ENCODE measurements at regions not wholly inside any gene's neighbourhood (a gene's known extent, or its start where the extent isn't known, plus 50 kb on each side); places are given as distances from the start of the nearest gene placed in this dataset.

- H3K79me2 ChIP-seq (ENCODE audit: control insufficient read depth, insufficient read depth, low read length), result no peaks in the 10 kb centered on the region
- no peaks in the 10 kb centered on the region for H4K20me1 ChIP-seq (ENCODE audit: control insufficient read depth, insufficient read depth, low read length, poor library complexity, severe bottlenecking)
- H3K36me3 ChIP-seq (replicated peaks in 1 of 2; ENCODE audit: control extremely low read depth in 1 of 2, control insufficient read depth in 1 of 2, extremely low read depth in 1 of 2, insufficient read depth in 2 of 2, low read length in 1 of 2), result no peaks in the 10 kb centered on the region
- Mint-ChIP-seq H3K27me3 (no peaks in the 10 kb centered on the region), H3K27ac (no peak overlapping the region), H3K4me3 (no peak overlapping the region), H3K9me3 (ENCODE audit: insufficient read depth) (no peaks in the 10 kb centered on the region), H3K4me1 (no peaks in the 10 kb centered on the region)
- ATAC-seq (ENCODE audit: low read depth) (no peak), DNase-seq (no peak)
- H3K4me3 ChIP-seq (ENCODE audit: control extremely low read depth in 1 of 5, extremely low read depth in 1 of 5, insufficient read depth in 1 of 5, low read depth in 2 of 5, low read length in 4 of 5), result no peak overlapping the region
- no peaks in the 10 kb centered on the region for H3K27me3 ChIP-seq (replicated peaks in 1 of 4; ENCODE audit: control extremely low read depth in 1 of 4, control insufficient read depth in 3 of 4, insufficient read depth in 4 of 4, low read length in 3 of 4)
- POLR2A ChIA-PET, result no interaction called here
- no peak overlapping the region for H3K9ac ChIP-seq (ENCODE audit: low read length)
- TF ChIP-seq CTCF (IDR thresholded peaks at IDR 0.05), result no peak
- no peak for TF ChIP-seq EZH2 (IDR thresholded peaks at IDR 0.05; ENCODE audit: borderline replicate concordance, insufficient read depth, low read depth, low read length, poor library complexity, severe bottlenecking)
- intact Hi-C loops (cut with micrococcal nuclease), result no loop called here
- H3K4me2 ChIP-seq (replicated peaks; ENCODE audit: low read depth, low read length, poor library complexity, severe bottlenecking), result no peak overlapping the region
- H3K9me3 ChIP-seq (ENCODE audit: control extremely low read depth in 1 of 3, control insufficient read depth in 2 of 3, insufficient read depth in 1 of 3, low read length in 2 of 3), result peaks cover 0 to 11% (median 2%) of the 10 kb centered on the region in 3 donors
- CTCF ChIA-PET, result no interaction called here
- H3K27ac ChIP-seq (ENCODE audit: low read length in 2 of 2), result no peak overlapping the region
- H2AFZ ChIP-seq (ENCODE audit: insufficient read depth, low read depth, low read length, poor library complexity, severe bottlenecking), result no peak overlapping the region
- no peaks in the 10 kb centered on the region for H3K4me1 ChIP-seq (ENCODE audit: control insufficient read depth in 2 of 2, insufficient read depth in 2 of 2, low read length in 2 of 2)
Observed at GRCh38 chr4:130127297-130127696, 1031.3 kb downstream of the C4orf33 start.

DNA sequence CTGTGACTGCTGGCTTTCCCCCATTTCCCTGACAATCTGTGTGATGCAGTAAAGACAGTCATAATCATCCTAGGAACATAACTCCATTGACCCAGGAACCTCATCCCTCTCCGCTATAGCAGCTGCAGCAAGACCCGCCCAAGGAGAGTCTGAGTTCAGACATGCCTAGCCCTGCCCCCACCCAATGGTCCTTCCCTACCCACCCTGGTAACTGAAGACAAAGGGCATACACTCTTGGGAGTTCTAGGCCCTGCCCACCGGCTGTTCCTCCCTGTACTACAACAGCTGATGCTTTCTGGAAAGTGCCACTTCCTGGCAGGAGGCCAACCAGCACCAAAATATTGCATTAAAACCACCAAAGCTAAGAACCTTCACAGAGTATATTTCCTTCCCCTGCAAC is 1035.6 kb downstream of the C4orf33 start:
- WGBS (ENCODE audit: insufficient coverage), result 75% methylated on average over 3 of the region's 3 CpGs
- no peak overlapping the region for H3K4me3 Mint-ChIP-seq

More for the DNA sequence above, 1035.6 kb downstream of the C4orf33 start:
- ChIA-PET POLR2A (no interaction called here), CTCF (no interaction called here)
- Histone ChIP-seq H3K4me3 (ENCODE audit: control extremely low read depth in 1 of 5, extremely low read depth in 1 of 5, insufficient read depth in 1 of 5, low read depth in 2 of 5, low read length in 4 of 5) (no peak overlapping the region), H3K9ac (ENCODE audit: low read length) (no peak overlapping the region), H3K9me3 (ENCODE audit: control extremely low read depth in 1 of 3, control insufficient read depth in 2 of 3, insufficient read depth in 1 of 3, low read length in 2 of 3) (peaks cover 0 to 8% (median 2%) of the 10 kb centered on the region in 3 donors), H3K4me1 (ENCODE audit: control insufficient read depth in 2 of 2, insufficient read depth in 2 of 2, low read length in 2 of 2) (no peaks in the 10 kb centered on the region), H3K4me2 (replicated peaks; ENCODE audit: low read depth, low read length, poor library complexity, severe bottlenecking) (no peak overlapping the region), H3K36me3 (replicated peaks in 1 of 2; ENCODE audit: control extremely low read depth in 1 of 2, control insufficient read depth in 1 of 2, extremely low read depth in 1 of 2, insufficient read depth in 2 of 2, low read length in 1 of 2) (no peaks in the 10 kb centered on the region), H3K79me2 (ENCODE audit: control insufficient read depth, insufficient read depth, low read length) (no peaks in the 10 kb centered on the region), H3K27ac (ENCODE audit: low read length in 2 of 2) (no peak overlapping the region), H3K27me3 (replicated peaks in 1 of 4; ENCODE audit: control extremely low read depth in 1 of 4, control insufficient read depth in 3 of 4, insufficient read depth in 4 of 4, low read length in 3 of 4) (no peaks in the 10 kb centered on the region), H4K20me1 (ENCODE audit: control insufficient read depth, insufficient read depth, low read length, poor library complexity, severe bottlenecking) (no peaks in the 10 kb centered on the region), H2AFZ (ENCODE audit: insufficient read depth, low read depth, low read length, poor library complexity, severe bottlenecking) (no peak overlapping the region)
- intact Hi-C loops (cut with micrococcal nuclease), result no loop called here
- TF ChIP-seq CTCF (IDR thresholded peaks at IDR 0.05) (no peak), EZH2 (IDR thresholded peaks at IDR 0.05; ENCODE audit: borderline replicate concordance, insufficient read depth, low read depth, low read length, poor library complexity, severe bottlenecking) (no peak)
- ATAC-seq (ENCODE audit: low read depth), result no peak
- Mint-ChIP-seq H3K4me1 (no peaks in the 10 kb centered on the region), H3K9me3 (ENCODE audit: insufficient read depth) (no peaks in the 10 kb centered on the region), H3K27me3 (no peaks in the 10 kb centered on the region), H3K27ac (no peak overlapping the region)
- DNase-seq, result no peak

Measured in B cell (primary cell).